ENCODE measurements at regions not wholly inside any gene's neighbourhood (a gene's known extent, or its start where the extent isn't known, plus 50 kb on each side); places are given as distances from the start of the nearest gene placed in this dataset.

- Mint-ChIP-seq H3K4me1 (no peaks in the 10 kb centered on the region), H3K4me3 (no peak overlapping the region), H3K27ac (no peak overlapping the region), H3K27me3 (peaks cover 4 to 7% of the 10 kb centered on the region in 2 donors), H3K36me3 (peaks cover 14 to 15% of the 10 kb centered on the region in 2 donors), H3K9me3 (peaks cover 7 to 27% (median 15%) of the 10 kb centered on the region in 8 donors)
- ChIA-PET CTCF (ENCODE audit: partially characterized antibody) (no interaction called here), POLR2A (ENCODE audit: partially characterized antibody) (no interaction called here)
- Histone ChIP-seq H3K27me3 (ENCODE audit: insufficient read depth, low read length) (no peaks in the 10 kb centered on the region), H3K4me3 (ENCODE audit: low read length in 2 of 2) (no peak overlapping the region), H3K36me3 (ENCODE audit: insufficient read depth, low read length) (no peaks in the 10 kb centered on the region), H3K9me3 (ENCODE audit: control insufficient read depth in 1 of 2, low read length in 2 of 2) (no peaks in the 10 kb centered on the region), H3K4me1 (ENCODE audit: insufficient read depth, low read length) (no peaks in the 10 kb centered on the region), H3K27ac (ENCODE audit: low read depth, low read length) (no peak overlapping the region)
- intact Hi-C loops (cut with micrococcal nuclease), result no loop called here
- DNase-seq, result no peak
Observed at GRCh38 chr21:34261841-34262468, 101.9 kb upstream of the KCNE2 start.

- ChIA-PET POLR2A (ENCODE audit: partially characterized antibody) (no interaction called here), CTCF (ENCODE audit: partially characterized antibody) (no interaction called here)
- H3K36me3 Mint-ChIP-seq, result peaks cover 14 to 15% of the 10 kb centered on the region in 2 donors
- Histone ChIP-seq H3K36me3 (ENCODE audit: insufficient read depth, low read length) (no peaks in the 10 kb centered on the region), H3K27ac (ENCODE audit: low read depth, low read length) (no peak overlapping the region), H3K27me3 (ENCODE audit: insufficient read depth, low read length) (no peaks in the 10 kb centered on the region), H3K4me3 (ENCODE audit: low read length in 2 of 2) (no peak overlapping the region), H3K9me3 (ENCODE audit: control insufficient read depth in 1 of 2, low read length in 2 of 2) (no peaks in the 10 kb centered on the region), H3K4me1 (ENCODE audit: insufficient read depth, low read length) (no peaks in the 10 kb centered on the region)
- DNase-seq, result no peak
- no peaks in the 10 kb centered on the region for H3K4me1 Mint-ChIP-seq
- peaks cover 3 to 6% of the 10 kb centered on the region in 2 donors for H3K27me3 Mint-ChIP-seq
- H3K27ac Mint-ChIP-seq, result no peak overlapping the region
- no peak overlapping the region for H3K4me3 Mint-ChIP-seq
- intact Hi-C loops (cut with micrococcal nuclease), result no loop called here
- peaks cover 7 to 23% (median 13%) of the 10 kb centered on the region in 8 donors for H3K9me3 Mint-ChIP-seq
Observed at GRCh38 chr21:34262469-34262845, 101.3 kb upstream of the KCNE2 start.

GRCh38 chr21:34263629-34264028 lies 100.2 kb upstream of the KCNE2 start:
- no peaks in the 10 kb centered on the region for H3K36me3 ChIP-seq (ENCODE audit: insufficient read depth, low read length)
- H3K4me3 ChIP-seq (ENCODE audit: low read length in 2 of 2), result no peak overlapping the region
- Mint-ChIP-seq H3K4me1 (no peaks in the 10 kb centered on the region), H3K4me3 (no peak overlapping the region), H3K9me3 (peaks cover 7 to 18% (median 13%) of the 10 kb centered on the region in 8 donors), H3K27me3 (peaks cover 0 to 8% of the 10 kb centered on the region in 2 donors), H3K36me3 (peaks cover 15 to 17% of the 10 kb centered on the region in 2 donors), H3K27ac (no peak overlapping the region)
- no peak overlapping the region for H3K27ac ChIP-seq (ENCODE audit: low read depth, low read length)
- H3K4me1 ChIP-seq (ENCODE audit: insufficient read depth, low read length), result no peaks in the 10 kb centered on the region
- intact Hi-C loops (cut with micrococcal nuclease), result no loop called here
- CTCF ChIA-PET (ENCODE audit: partially characterized antibody), result no interaction called here
- H3K9me3 ChIP-seq (ENCODE audit: control insufficient read depth in 1 of 2, low read length in 2 of 2), result no peaks in the 10 kb centered on the region
- DNase-seq, result no peak
- no peaks in the 10 kb centered on the region for H3K27me3 ChIP-seq (ENCODE audit: insufficient read depth, low read length)
- POLR2A ChIA-PET (ENCODE audit: partially characterized antibody), result no interaction called here

- H3K9me3 Mint-ChIP-seq, result peaks cover 7 to 18% (median 13%) of the 10 kb centered on the region in 8 donors
- ChIA-PET POLR2A (ENCODE audit: partially characterized antibody) (no interaction called here), CTCF (ENCODE audit: partially characterized antibody) (no interaction called here)
- H3K4me1 Mint-ChIP-seq, result no peaks in the 10 kb centered on the region
- DNase-seq, result no peak
- H3K4me3 Mint-ChIP-seq, result no peak overlapping the region
- H3K9me3 ChIP-seq (ENCODE audit: control insufficient read depth in 1 of 2, low read length in 2 of 2), result no peaks in the 10 kb centered on the region
- peaks cover 0 to 8% of the 10 kb centered on the region in 2 donors for H3K27me3 Mint-ChIP-seq
- H3K36me3 Mint-ChIP-seq, result peaks cover 15 to 17% of the 10 kb centered on the region in 2 donors
- no peak overlapping the region for H3K27ac Mint-ChIP-seq
- intact Hi-C loops (cut with micrococcal nuclease), result no loop called here
- no peaks in the 10 kb centered on the region for H3K27me3 ChIP-seq (ENCODE audit: insufficient read depth, low read length)
- no peaks in the 10 kb centered on the region for H3K4me1 ChIP-seq (ENCODE audit: insufficient read depth, low read length)
- no peak overlapping the region for H3K27ac ChIP-seq (ENCODE audit: low read depth, low read length)
- no peaks in the 10 kb centered on the region for H3K36me3 ChIP-seq (ENCODE audit: insufficient read depth, low read length)
- H3K4me3 ChIP-seq (ENCODE audit: low read length in 2 of 2), result no peak overlapping the region
Observed at GRCh38 chr21:34266351-34266750, 97.5 kb upstream of the KCNE2 start.

GRCh38 chr21:34268493-34268892 lies 95.3 kb upstream of the KCNE2 start:
- peak overlapping the region in 1 of 7 donors; percentile 77 for H3K27ac Mint-ChIP-seq
- Histone ChIP-seq H3K9me3 (ENCODE audit: control insufficient read depth in 1 of 2, low read length in 2 of 2) (no peaks in the 10 kb centered on the region), H3K27ac (ENCODE audit: low read depth, low read length) (no peak overlapping the region), H3K4me3 (ENCODE audit: low read length in 2 of 2) (no peak overlapping the region), H3K4me1 (ENCODE audit: insufficient read depth, low read length) (no peaks in the 10 kb centered on the region), H3K27me3 (ENCODE audit: insufficient read depth, low read length) (no peaks in the 10 kb centered on the region), H3K36me3 (ENCODE audit: insufficient read depth, low read length) (no peaks in the 10 kb centered on the region)
- peaks cover 0 to 2% of the 10 kb centered on the region in 2 donors for H3K27me3 Mint-ChIP-seq
- peaks cover 2 to 11% (median 7%) of the 10 kb centered on the region in 8 donors for H3K9me3 Mint-ChIP-seq
- intact Hi-C loops (cut with micrococcal nuclease), result no loop called here
- no peak overlapping the region for H3K4me3 Mint-ChIP-seq
- DNase-seq, result no peak
- peaks cover 8 to 9% of the 10 kb centered on the region in 2 donors for H3K36me3 Mint-ChIP-seq
- POLR2A ChIA-PET (ENCODE audit: partially characterized antibody), result no interaction called here
- no peaks in the 10 kb centered on the region for H3K4me1 Mint-ChIP-seq
- CTCF ChIA-PET (ENCODE audit: partially characterized antibody), result no interaction called here

GRCh38 chr21:34270411-34270810 lies 93.4 kb upstream of the KCNE2 start:
- no peak for DNase-seq
- ChIA-PET CTCF (ENCODE audit: partially characterized antibody) (interaction anchor here (1.1 kb wide), 1 partner anchor 92 kb away, joined by 3 read pairs; no protein-coding TSS in a partner anchor), POLR2A (ENCODE audit: partially characterized antibody) (no interaction called here)
- Histone ChIP-seq H3K4me1 (ENCODE audit: insufficient read depth, low read length) (no peaks in the 10 kb centered on the region), H3K36me3 (ENCODE audit: insufficient read depth, low read length) (no peaks in the 10 kb centered on the region), H3K4me3 (ENCODE audit: low read length in 2 of 2) (no peak overlapping the region), H3K27ac (ENCODE audit: low read depth, low read length) (no peak overlapping the region), H3K9me3 (ENCODE audit: control insufficient read depth in 1 of 2, low read length in 2 of 2) (no peaks in the 10 kb centered on the region), H3K27me3 (ENCODE audit: insufficient read depth, low read length) (peaks cover 3% of the 10 kb centered on the region)
- intact Hi-C loops (cut with micrococcal nuclease), result no loop called here
- Mint-ChIP-seq H3K27ac (no peak overlapping the region), H3K36me3 (peaks cover 3 to 4% of the 10 kb centered on the region in 2 donors), H3K4me3 (no peak overlapping the region), H3K27me3 (peaks cover 0 to 1% of the 10 kb centered on the region in 2 donors), H3K9me3 (peaks cover 0 to 1% (median 0%) of the 10 kb centered on the region in 8 donors), H3K4me1 (no peaks in the 10 kb centered on the region)

- Mint-ChIP-seq H3K4me1 (no peaks in the 10 kb centered on the region), H3K27ac (no peak overlapping the region), H3K9me3 (no peaks in the 10 kb centered on the region), H3K27me3 (peaks cover 0 to 1% of the 10 kb centered on the region in 2 donors), H3K4me3 (no peak overlapping the region), H3K36me3 (peaks cover 0 to 3% of the 10 kb centered on the region in 2 donors)
- Histone ChIP-seq H3K27ac (ENCODE audit: low read depth, low read length) (no peak overlapping the region), H3K4me1 (ENCODE audit: insufficient read depth, low read length) (no peaks in the 10 kb centered on the region), H3K27me3 (ENCODE audit: insufficient read depth, low read length) (peaks cover 3% of the 10 kb centered on the region), H3K36me3 (ENCODE audit: insufficient read depth, low read length) (no peaks in the 10 kb centered on the region), H3K9me3 (ENCODE audit: control insufficient read depth in 1 of 2, low read length in 2 of 2) (no peaks in the 10 kb centered on the region), H3K4me3 (ENCODE audit: low read length in 2 of 2) (no peak overlapping the region)
- CTCF ChIA-PET (ENCODE audit: partially characterized antibody), result interaction anchor here (1.1 kb wide), 1 partner anchor 91 kb away, joined by 3 read pairs; no protein-coding TSS in a partner anchor
- intact Hi-C loops (cut with micrococcal nuclease), result no loop called here
- POLR2A ChIA-PET (ENCODE audit: partially characterized antibody), result no interaction called here
- no peak for DNase-seq
Observed at GRCh38 chr21:34271189-34271851, 92.5 kb upstream of the KCNE2 start.

Measured in CD4-positive, alpha-beta memory T cell (primary cell).